Astrocyte (in vitro differentiated cells and primary cell): ENCODE measurements at regions not wholly inside any gene's neighbourhood (a gene's known extent, or its start where the extent isn't known, plus 50 kb on each side); places are given as distances from the start of the nearest gene placed in this dataset.

Experiments
- DNase-seq: peaks from one replicate; pipeline ENCODE4 v3.0.0-alpha.2; 2010; ENCODE audit warnings: low read depth
- FAIRE-seq: peaks from 2 replicates; lab custom pipeline; 2011; peaks lifted over from hg19 to GRCh38; lab: Jason Lieb, UNC
- H2AFZ ChIP-seq: 2 replicates; pipeline ENCODE4 v1.6.0; 2012; ENCODE audit warnings: low read depth, low read length, inconsistent platforms
- H3K27ac ChIP-seq: 2 replicates; pipeline ENCODE4 v1.5.1; 2011; ENCODE audit warnings: low read depth, low read length, inconsistent platforms
- H3K27me3 ChIP-seq: 2 replicates; pipeline ENCODE4 v1.6.0; 2011; ENCODE audit warnings: low read length, inconsistent platforms; ENCODE audit not compliant: insufficient read depth
- H3K36me3 ChIP-seq: 2 replicates; pipeline ENCODE4 v1.5.1; 2011; ENCODE audit warnings: low read length, inconsistent platforms; ENCODE audit not compliant: insufficient read depth
- H3K4me1 ChIP-seq: 2 replicates; pipeline ENCODE4 v1.5.1; 2011; ENCODE audit warnings: low read length, inconsistent platforms; ENCODE audit not compliant: insufficient read depth
- H3K4me2 ChIP-seq: 2 replicates; pipeline ENCODE4 v1.6.0; 2012; ENCODE audit warnings: low read length, inconsistent platforms
- H3K4me3 ChIP-seq: 2 replicates; pipeline ENCODE4 v1.5.1; 2011; ENCODE audit warnings: low read depth, mild to moderate bottlenecking, low read length, inconsistent platforms; ENCODE audit not compliant: insufficient read depth
- H3K79me2 ChIP-seq: 2 replicates; pipeline ENCODE4 v1.6.0; 2012; ENCODE audit warnings: mild to moderate bottlenecking, low read length, inconsistent platforms; ENCODE audit not compliant: insufficient read depth
- H3K9ac ChIP-seq: 2 replicates; pipeline ENCODE4 v1.6.0; 2012; ENCODE audit warnings: mild to moderate bottlenecking, low read length, inconsistent platforms
- H3K9me3 ChIP-seq: 2 replicates; pipeline ENCODE4 v1.5.1; 2012; ENCODE audit warnings: low read depth, mild to moderate bottlenecking, low read length, inconsistent platforms; ENCODE audit not compliant: insufficient read depth
- H4K20me1 ChIP-seq: 2 replicates; pipeline ENCODE4 v1.6.0; 2012; ENCODE audit warnings: low read length, inconsistent platforms; ENCODE audit not compliant: insufficient read depth
- H3K27ac Mint-ChIP-seq: one replicate; pipeline ENCODE4 v1.8.0; 2021; ENCODE audit warnings: mild to moderate bottlenecking, mixed read lengths; ENCODE audit not compliant: unreplicated experiment
- H3K27me3 Mint-ChIP-seq: one replicate; pipeline ENCODE4 v1.8.0; 2021; ENCODE audit warnings: low read depth, mixed read lengths; ENCODE audit not compliant: unreplicated experiment
- H3K36me3 Mint-ChIP-seq: one replicate; pipeline ENCODE4 v1.8.0; 2021; ENCODE audit warnings: low read depth, mixed read lengths; ENCODE audit not compliant: unreplicated experiment
- H3K4me1 Mint-ChIP-seq: one replicate; pipeline ENCODE4 v1.8.0; 2021; ENCODE audit warnings: low read depth, mixed read lengths; ENCODE audit not compliant: unreplicated experiment
- H3K4me3 Mint-ChIP-seq: one replicate; pipeline ENCODE4 v1.8.0; 2021; ENCODE audit warnings: mild to moderate bottlenecking, moderate library complexity, mixed read lengths; ENCODE audit not compliant: unreplicated experiment
- H3K9me3 Mint-ChIP-seq: one replicate; pipeline ENCODE4 v1.8.0; 2021; ENCODE audit warnings: mild to moderate bottlenecking, mixed read lengths; ENCODE audit not compliant: unreplicated experiment
- CTCF ChIP-seq: IDR thresholded peaks from 2 replicates; pipeline ENCODE4 v1.5.1; 2011; ENCODE audit warnings: low read depth, mild to moderate bottlenecking, inconsistent platforms, low read length, moderate library complexity; ENCODE audit not compliant: insufficient read depth
- EZH2 ChIP-seq: IDR thresholded peaks from 2 replicates; pipeline ENCODE4 v1.6.1; 2012; ENCODE audit warnings: mild to moderate bottlenecking, low read length, inconsistent platforms; ENCODE audit not compliant: insufficient read depth

- H2AFZ ChIP-seq = no peak overlapping the region
- no peak overlapping the region for H3K27ac Mint-ChIP-seq
Measured at GRCh38 chr3:194218646-194219453, 82.9 kb downstream of the HES1 start.

GRCh38 chr3:194219826-194220410, 84.0 kb downstream of the HES1 start:
- Histone ChIP-seq H3K4me1 (peaks cover 8% of the 10 kb centered on the region), H3K27me3 (peaks cover 9% of the 10 kb centered on the region), H4K20me1 (no peaks in the 10 kb centered on the region), H3K79me2 (no peaks in the 10 kb centered on the region), H3K9ac (no peak overlapping the region), H3K9me3 (no peaks in the 10 kb centered on the region), H3K4me2 (no peak overlapping the region), H2AFZ (no peak overlapping the region), H3K4me3 (no peak overlapping the region), H3K36me3 (no peaks in the 10 kb centered on the region), H3K27ac (no peak overlapping the region)
- Mint-ChIP-seq H3K27ac (no peak overlapping the region), H3K4me1 (peaks cover 2% of the 10 kb centered on the region), H3K4me3 (no peak overlapping the region), H3K9me3 (peaks cover 6% of the 10 kb centered on the region), H3K27me3 (peaks cover 74% of the 10 kb centered on the region), H3K36me3 (no peaks in the 10 kb centered on the region)
- DNase-seq (no peak), FAIRE-seq (no peak)
- TF ChIP-seq CTCF (no peak), EZH2 (no peak)

More at GRCh38 chr3:194218646-194219453, 82.9 kb downstream of the HES1 start:
- no peak for FAIRE-seq
- H3K4me3 Mint-ChIP-seq = no peak overlapping the region
- H3K79me2 ChIP-seq = no peaks in the 10 kb centered on the region
- no peak overlapping the region for H3K9ac ChIP-seq
- no peaks in the 10 kb centered on the region for H4K20me1 ChIP-seq
- DNase-seq = no peak
- H3K9me3 ChIP-seq = no peaks in the 10 kb centered on the region
- no peaks in the 10 kb centered on the region for H3K36me3 ChIP-seq
- peaks cover 2% of the 10 kb centered on the region for H3K27me3 ChIP-seq
- H3K4me3 ChIP-seq = no peak overlapping the region
- peaks cover 2% of the 10 kb centered on the region for H3K4me1 Mint-ChIP-seq
- H3K27ac ChIP-seq = no peak overlapping the region
- H3K4me2 ChIP-seq = no peak overlapping the region
- TF ChIP-seq EZH2 (no peak), CTCF (no peak)
- H3K4me1 ChIP-seq = peaks cover 8% of the 10 kb centered on the region
- H3K9me3 Mint-ChIP-seq = peaks cover 6% of the 10 kb centered on the region
- H3K27me3 Mint-ChIP-seq = peaks cover 72% of the 10 kb centered on the region
- no peaks in the 10 kb centered on the region for H3K36me3 Mint-ChIP-seq

GRCh38 chr3:194220901-194221326, 85.0 kb downstream of the HES1 start:
- Histone ChIP-seq H3K4me3 (no peak overlapping the region), H3K9ac (no peak overlapping the region), H4K20me1 (no peaks in the 10 kb centered on the region), H3K36me3 (no peaks in the 10 kb centered on the region), H3K27me3 (peaks cover 17% of the 10 kb centered on the region), H3K79me2 (no peaks in the 10 kb centered on the region), H3K27ac (peak overlapping the region; percentile 37), H3K9me3 (no peaks in the 10 kb centered on the region), H3K4me2 (peak overlapping the region; percentile 42), H2AFZ (peak overlapping the region; percentile 19), H3K4me1 (peaks cover 8% of the 10 kb centered on the region)
- FAIRE-seq = peak; percentile 56
- Mint-ChIP-seq H3K4me1 (peaks cover 2% of the 10 kb centered on the region), H3K9me3 (peaks cover 6% of the 10 kb centered on the region), H3K27ac (no peak overlapping the region), H3K4me3 (no peak overlapping the region), H3K27me3 (peaks cover 74% of the 10 kb centered on the region), H3K36me3 (no peaks in the 10 kb centered on the region)
- peak; percentile 81 for DNase-seq
- TF ChIP-seq EZH2 (no peak), CTCF (no peak)
